Omental fat pad (tissue), 3 donors: ENCODE measurements at regions not wholly inside any gene's neighbourhood (a gene's known extent, or its start where the extent isn't known, plus 50 kb on each side); places are given as distances from the start of the nearest gene placed in this dataset.

ENCODE experiments used
- ATAC-seq: fragments of 150-250 bp; one replicate; pipeline ENCODE4 v1.9.1; 2016; ENCODE audit warnings: mild to moderate bottlenecking, moderate library complexity; ENCODE audit not compliant: low FRiP score
- DNase-seq: peaks from one replicate; pipeline ENCODE4 v3.0.0-alpha.2; 2019; ENCODE audit warnings: low spot score
- CTCF ChIP-seq, 3 donors: fragments of 450-650 bp; IDR thresholded peaks; one replicate each; pipeline ENCODE4 v1.5.1; 2016 to 2017; ENCODE audit warnings: antibody characterized with exemption in 3 of 3, mild to moderate bottlenecking in 3 of 3, moderate library complexity in 2 of 3

- DNase-seq (no peak), ATAC-seq (peak; percentile 68)
- TF ChIP-seq CTCF (IDR thresholded peaks at IDR 0.05), result no peak
Measured at GRCh38 chr4:81600520-81601357, 129.0 kb upstream of the RASGEF1B start.

- DNase-seq (no peak), ATAC-seq (no peak)
- TF ChIP-seq CTCF (IDR thresholded peaks at IDR 0.05), result no peak
Measured at GRCh38 chr4:81599742-81600380, 128.2 kb upstream of the RASGEF1B start.

GRCh38 chr4:81595798-81596610, 124.3 kb upstream of the RASGEF1B start:
- DNase-seq (no peak), ATAC-seq (no peak)
- no peak for TF ChIP-seq CTCF (IDR thresholded peaks at IDR 0.05)

GRCh38 chr4:81595287-81595686, 123.6 kb upstream of the RASGEF1B start:
- DNase-seq (no peak), ATAC-seq (no peak)
- TF ChIP-seq CTCF (IDR thresholded peaks at IDR 0.05), result no peak

- DNase-seq (no peak), ATAC-seq (no peak)
- TF ChIP-seq CTCF (IDR thresholded peaks at IDR 0.05), result no peak
Measured at GRCh38 chr4:81594490-81595159, 122.9 kb upstream of the RASGEF1B start.

GRCh38 chr4:81592701-81593100, 121.0 kb upstream of the RASGEF1B start:
- ATAC-seq, result no peak
- DNase-seq, result no peak
- no peak for TF ChIP-seq CTCF (IDR thresholded peaks at IDR 0.05)
